RWPE2 (cell line): ENCODE measurements at regions not wholly inside any gene's neighbourhood (a gene's known extent, or its start where the extent isn't known, plus 50 kb on each side); places are given as distances from the start of the nearest gene placed in this dataset.
"Not testable (repeated sequence)": the region's sequence is repeated elsewhere in the genome, so short reads cannot be mapped to it uniquely, and the experiment has no call there.

ENCODE experiments used
- ATAC-seq: fragments of 200-7000 bp; cut with Tn5 transposase; 3 replicates; pipeline ENCODE4 v1.9.1; 2021; ENCODE audit warnings: low read depth
- DNase-seq: peaks from one replicate; pipeline ENCODE4 v3.0.0-alpha.2; 2020; ENCODE audit warnings: low spot score
- H3K27ac ChIP-seq: fragments of 450-650 bp; 2 replicates; pipeline ENCODE4 v1.5.1; 2017; ENCODE audit warnings: mild to moderate bottlenecking; ENCODE audit not compliant: poor library complexity, severe bottlenecking
- H3K27me3 ChIP-seq: fragments of 250-450 bp; sonication (Bioruptor Pico); 2 replicates; pipeline ENCODE4 v1.5.1; 2021; ENCODE audit warnings: mild to moderate bottlenecking, moderate library complexity; ENCODE audit not compliant: insufficient read depth, poor library complexity, severe bottlenecking
- H3K36me3 ChIP-seq: fragments of 250-450 bp; sonication (Bioruptor Pico); 2 replicates; pipeline ENCODE4 v1.5.1; 2020; ENCODE audit warnings: low read depth, mild to moderate bottlenecking, moderate library complexity
- H3K4me1 ChIP-seq: fragments of 250-450 bp; sonication (Bioruptor Pico); 2 replicates; pipeline ENCODE4 v1.5.1; 2021; ENCODE audit warnings: mild to moderate bottlenecking, moderate library complexity; ENCODE audit not compliant: insufficient read depth, poor library complexity, severe bottlenecking
- H3K4me3 ChIP-seq: fragments of 250-450 bp; sonication (Bioruptor Pico); 2 replicates; pipeline ENCODE4 v1.5.1; 2021; ENCODE audit warnings: mild to moderate bottlenecking, moderate library complexity; ENCODE audit not compliant: severe bottlenecking
- H3K9me3 ChIP-seq: fragments of 250-450 bp; sonication (Bioruptor Pico); 2 replicates; pipeline ENCODE4 v1.5.1; 2021; ENCODE audit warnings: mild to moderate bottlenecking, moderate library complexity; ENCODE audit not compliant: severe bottlenecking
- TF ChIP-seq, protein P1 (sequence below): fragments of 450-650 bp; IDR thresholded peaks from one replicate; pipeline ENCODE4 v1.5.1; 2017; ENCODE audit warnings: mild to moderate bottlenecking, moderate library complexity; ENCODE audit not compliant: poor library complexity, severe bottlenecking

DNA sequence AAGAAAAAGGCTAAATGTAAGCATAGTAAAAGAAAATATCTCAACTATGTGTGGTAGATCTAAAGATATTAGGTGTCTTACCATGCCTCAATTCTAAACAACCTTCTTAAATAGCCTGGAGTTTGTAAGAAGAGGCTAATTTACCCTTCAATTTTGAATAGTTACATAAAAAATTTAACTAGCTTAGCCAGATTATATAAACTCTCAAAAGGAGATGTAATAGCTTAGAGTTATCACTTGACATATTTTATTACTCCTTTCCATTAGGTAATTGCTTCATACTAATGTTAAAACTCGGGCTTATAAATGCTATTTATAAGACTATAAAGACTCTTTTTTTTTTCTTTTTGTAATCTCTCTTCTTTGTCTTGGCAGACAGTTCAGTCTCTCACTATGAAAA is 297.5 kb upstream of the PABPC4L start:
- no peak overlapping the region for H3K4me3 ChIP-seq
- H3K27me3 ChIP-seq, result no peaks in the 10 kb centered on the region
- DNase-seq, result no peak
- TF ChIP-seq, protein P1, sequence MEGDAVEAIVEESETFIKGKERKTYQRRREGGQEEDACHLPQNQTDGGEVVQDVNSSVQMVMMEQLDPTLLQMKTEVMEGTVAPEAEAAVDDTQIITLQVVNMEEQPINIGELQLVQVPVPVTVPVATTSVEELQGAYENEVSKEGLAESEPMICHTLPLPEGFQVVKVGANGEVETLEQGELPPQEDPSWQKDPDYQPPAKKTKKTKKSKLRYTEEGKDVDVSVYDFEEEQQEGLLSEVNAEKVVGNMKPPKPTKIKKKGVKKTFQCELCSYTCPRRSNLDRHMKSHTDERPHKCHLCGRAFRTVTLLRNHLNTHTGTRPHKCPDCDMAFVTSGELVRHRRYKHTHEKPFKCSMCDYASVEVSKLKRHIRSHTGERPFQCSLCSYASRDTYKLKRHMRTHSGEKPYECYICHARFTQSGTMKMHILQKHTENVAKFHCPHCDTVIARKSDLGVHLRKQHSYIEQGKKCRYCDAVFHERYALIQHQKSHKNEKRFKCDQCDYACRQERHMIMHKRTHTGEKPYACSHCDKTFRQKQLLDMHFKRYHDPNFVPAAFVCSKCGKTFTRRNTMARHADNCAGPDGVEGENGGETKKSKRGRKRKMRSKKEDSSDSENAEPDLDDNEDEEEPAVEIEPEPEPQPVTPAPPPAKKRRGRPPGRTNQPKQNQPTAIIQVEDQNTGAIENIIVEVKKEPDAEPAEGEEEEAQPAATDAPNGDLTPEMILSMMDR, result no peak
- no peaks in the 10 kb centered on the region for H3K4me1 ChIP-seq
- H3K9me3 ChIP-seq, result no peaks in the 10 kb centered on the region
- ATAC-seq, result no peak
- no peaks in the 10 kb centered on the region for H3K36me3 ChIP-seq
- no peak overlapping the region for H3K27ac ChIP-seq

- ATAC-seq (no peak), DNase-seq (no peak)
- TF ChIP-seq, protein P1, result no peak
These were observed 289.3 kb upstream of the PABPC4L start for GRCh38 chr4:134490863-134491262.

GRCh38 chr4:134483514-134483913 is 281.9 kb upstream of the PABPC4L start:
- not testable (repeated sequence) for DNase-seq, H3K27me3 ChIP-seq, H3K4me3 ChIP-seq, H3K4me1 ChIP-seq, H3K9me3 ChIP-seq, H3K27ac ChIP-seq, H3K36me3 ChIP-seq, ATAC-seq

More at GRCh38 chr4:134490863-134491262, 289.3 kb upstream of the PABPC4L start:
- Histone ChIP-seq H3K27me3 (no peaks in the 10 kb centered on the region), H3K4me3 (no peak overlapping the region), H3K4me1 (no peaks in the 10 kb centered on the region), H3K9me3 (no peaks in the 10 kb centered on the region), H3K27ac (no peak overlapping the region), H3K36me3 (no peaks in the 10 kb centered on the region)

DNA sequence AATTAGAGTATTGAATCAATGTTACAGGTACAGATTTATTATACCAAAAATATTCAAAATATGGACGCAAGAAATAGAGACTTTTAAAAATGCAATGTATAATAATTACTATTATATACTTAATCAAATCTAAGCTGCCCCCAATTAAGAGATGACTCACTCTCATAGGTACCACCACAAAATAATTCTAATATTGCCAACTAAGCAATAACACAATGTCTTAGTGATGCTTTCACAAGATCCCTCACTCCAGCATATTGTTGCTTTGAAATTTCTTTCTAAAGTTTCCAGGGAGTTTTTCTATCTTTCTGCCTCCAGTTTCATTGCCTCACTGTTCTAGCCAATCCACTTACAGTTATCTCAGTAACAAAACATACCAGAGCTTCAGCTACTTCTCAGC is 270.0 kb upstream of the PABPC4L start:
- Histone ChIP-seq H3K4me3 (no peak overlapping the region), H3K27me3 (no peaks in the 10 kb centered on the region), H3K27ac (no peak overlapping the region), H3K9me3 (no peaks in the 10 kb centered on the region), H3K36me3 (no peaks in the 10 kb centered on the region), H3K4me1 (no peaks in the 10 kb centered on the region)
- DNase-seq (no peak), ATAC-seq (no peak)
- TF ChIP-seq, protein P1, result no peak

DNA sequence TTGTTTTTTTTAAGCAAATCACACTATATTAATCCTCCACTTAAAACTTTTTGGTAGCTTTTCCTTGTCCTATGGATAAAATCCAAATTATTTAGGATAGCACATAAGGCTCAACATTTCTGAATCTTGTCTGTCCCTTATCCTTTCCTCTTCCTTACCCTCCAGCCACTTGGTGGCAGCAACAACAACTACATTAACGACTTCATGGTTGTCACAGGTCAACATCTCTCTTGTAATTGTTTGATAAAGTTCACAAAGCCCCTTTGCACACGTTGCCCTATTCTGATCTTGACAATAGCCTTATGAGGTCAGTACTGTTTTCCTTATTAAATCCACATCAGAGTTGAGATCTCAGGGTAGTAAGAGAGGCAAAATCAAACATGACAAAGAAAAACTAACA is 269.0 kb upstream of the PABPC4L start:
- ATAC-seq (no peak), DNase-seq (no peak)

More for the DNA sequence above, 269.0 kb upstream of the PABPC4L start:
- Histone ChIP-seq H3K9me3 (no peaks in the 10 kb centered on the region), H3K4me1 (no peaks in the 10 kb centered on the region), H3K27ac (no peak overlapping the region), H3K4me3 (no peak overlapping the region), H3K27me3 (no peaks in the 10 kb centered on the region), H3K36me3 (no peaks in the 10 kb centered on the region)
- TF ChIP-seq, protein P1, result peak; percentile 45
